ENCODE measurements at regions not wholly inside any gene's neighbourhood (a gene's known extent, or its start where the extent isn't known, plus 50 kb on each side); places are given as distances from the start of the nearest gene placed in this dataset.

DNA sequence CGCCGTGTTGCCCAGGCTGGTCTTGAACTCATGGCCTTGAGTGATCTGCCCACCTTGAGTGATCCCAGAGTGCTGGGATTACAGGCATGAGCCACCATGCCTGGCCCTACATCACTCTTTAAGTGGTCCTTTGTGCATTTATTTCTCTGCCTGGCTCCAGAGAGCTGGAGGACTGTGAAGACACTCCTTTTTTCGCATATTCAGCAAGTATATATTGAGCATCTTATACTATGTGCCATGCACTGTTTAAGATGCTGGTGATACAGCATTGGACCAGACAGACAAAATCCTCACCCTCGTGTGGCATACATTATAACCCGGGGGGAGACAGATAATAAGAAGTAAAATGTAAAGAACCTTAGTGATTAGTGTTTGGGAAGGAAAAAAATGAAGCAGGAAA lies 66.8 kb upstream of the NPAS1 start:
- H3K36me3 ChIP-seq (ENCODE audit: control insufficient read depth in 2 of 3, insufficient read depth in 3 of 3, low read length in 3 of 3): no peaks in the 10 kb centered on the region
- peak overlapping the region in 1 of 2 donors; percentile 2 for H3K27ac ChIP-seq (ENCODE audit: low read depth in 2 of 2, low read length in 2 of 2)
- TF ChIP-seq, protein P1, sequence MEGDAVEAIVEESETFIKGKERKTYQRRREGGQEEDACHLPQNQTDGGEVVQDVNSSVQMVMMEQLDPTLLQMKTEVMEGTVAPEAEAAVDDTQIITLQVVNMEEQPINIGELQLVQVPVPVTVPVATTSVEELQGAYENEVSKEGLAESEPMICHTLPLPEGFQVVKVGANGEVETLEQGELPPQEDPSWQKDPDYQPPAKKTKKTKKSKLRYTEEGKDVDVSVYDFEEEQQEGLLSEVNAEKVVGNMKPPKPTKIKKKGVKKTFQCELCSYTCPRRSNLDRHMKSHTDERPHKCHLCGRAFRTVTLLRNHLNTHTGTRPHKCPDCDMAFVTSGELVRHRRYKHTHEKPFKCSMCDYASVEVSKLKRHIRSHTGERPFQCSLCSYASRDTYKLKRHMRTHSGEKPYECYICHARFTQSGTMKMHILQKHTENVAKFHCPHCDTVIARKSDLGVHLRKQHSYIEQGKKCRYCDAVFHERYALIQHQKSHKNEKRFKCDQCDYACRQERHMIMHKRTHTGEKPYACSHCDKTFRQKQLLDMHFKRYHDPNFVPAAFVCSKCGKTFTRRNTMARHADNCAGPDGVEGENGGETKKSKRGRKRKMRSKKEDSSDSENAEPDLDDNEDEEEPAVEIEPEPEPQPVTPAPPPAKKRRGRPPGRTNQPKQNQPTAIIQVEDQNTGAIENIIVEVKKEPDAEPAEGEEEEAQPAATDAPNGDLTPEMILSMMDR (IDR thresholded peaks at IDR 0.05; ENCODE audit: borderline replicate concordance, extremely low read depth, insufficient read depth): no peak
- peaks cover 0 to 44% (median 24%) of the 10 kb centered on the region in 3 donors for H3K4me1 ChIP-seq (ENCODE audit: control insufficient read depth in 2 of 3, insufficient read depth in 2 of 3, low read depth in 1 of 3, low read length in 3 of 3)
- DNase-seq (no peak), FAIRE-seq (no peak)
- no peaks in the 10 kb centered on the region for H3K27me3 ChIP-seq (ENCODE audit: control insufficient read depth, insufficient read depth, low read length)
- intact Hi-C loops (cut with DNase I): no loop called here
- H3K9ac ChIP-seq (ENCODE audit: low read length in 3 of 3): no peak overlapping the region
- no peaks in the 10 kb centered on the region for H3K9me3 ChIP-seq (ENCODE audit: control insufficient read depth in 2 of 3, insufficient read depth in 1 of 3, low read length in 3 of 3)
- no peak overlapping the region for H3K4me3 ChIP-seq (ENCODE audit: low read length in 3 of 3)

DNA sequence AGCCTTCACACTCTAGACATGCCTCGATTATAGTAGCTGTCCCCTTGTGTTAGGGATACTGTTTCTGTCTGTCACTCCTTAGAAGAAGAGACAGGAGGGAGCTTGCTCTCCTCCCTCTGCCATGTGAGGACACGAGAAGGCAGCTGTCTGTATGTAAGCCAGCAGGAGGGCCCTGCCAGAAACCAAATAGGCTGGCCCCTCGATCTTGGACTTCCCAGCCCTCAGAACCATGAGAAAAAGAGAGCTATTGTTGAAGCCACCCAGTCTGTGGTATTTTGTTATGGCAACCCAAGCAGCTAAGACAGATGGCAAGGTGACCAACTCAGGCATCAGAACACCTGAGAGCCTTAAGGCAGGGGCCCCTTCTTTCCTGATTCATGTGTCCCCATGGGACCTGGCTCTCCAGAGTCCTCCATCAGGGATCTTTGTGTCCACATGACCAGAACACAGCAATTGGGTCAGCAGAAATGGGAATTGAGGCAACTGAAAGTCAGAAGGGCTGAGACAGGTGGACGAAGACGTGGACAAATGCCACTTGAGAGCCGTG lies 65.6 kb upstream of the NPAS1 start:
- H3K9me3 ChIP-seq (ENCODE audit: control insufficient read depth in 2 of 3, insufficient read depth in 1 of 3, low read length in 3 of 3): no peaks in the 10 kb centered on the region
- intact Hi-C loops (cut with DNase I): no loop called here
- no peak overlapping the region for H3K27ac ChIP-seq (ENCODE audit: low read depth in 2 of 2, low read length in 2 of 2)
- H3K4me1 ChIP-seq (ENCODE audit: control insufficient read depth in 2 of 3, insufficient read depth in 2 of 3, low read depth in 1 of 3, low read length in 3 of 3): peaks cover 0 to 47% (median 22%) of the 10 kb centered on the region in 3 donors
- TF ChIP-seq, protein P1 (IDR thresholded peaks at IDR 0.05; ENCODE audit: borderline replicate concordance, extremely low read depth, insufficient read depth): no peak
- H3K4me3 ChIP-seq (ENCODE audit: low read length in 3 of 3): no peak overlapping the region
- FAIRE-seq: no peak
- no peak for DNase-seq
- H3K9ac ChIP-seq (ENCODE audit: low read length in 3 of 3): no peak overlapping the region
- no peaks in the 10 kb centered on the region for H3K27me3 ChIP-seq (ENCODE audit: control insufficient read depth, insufficient read depth, low read length)
- no peaks in the 10 kb centered on the region for H3K36me3 ChIP-seq (ENCODE audit: control insufficient read depth in 2 of 3, insufficient read depth in 3 of 3, low read length in 3 of 3)

DNA sequence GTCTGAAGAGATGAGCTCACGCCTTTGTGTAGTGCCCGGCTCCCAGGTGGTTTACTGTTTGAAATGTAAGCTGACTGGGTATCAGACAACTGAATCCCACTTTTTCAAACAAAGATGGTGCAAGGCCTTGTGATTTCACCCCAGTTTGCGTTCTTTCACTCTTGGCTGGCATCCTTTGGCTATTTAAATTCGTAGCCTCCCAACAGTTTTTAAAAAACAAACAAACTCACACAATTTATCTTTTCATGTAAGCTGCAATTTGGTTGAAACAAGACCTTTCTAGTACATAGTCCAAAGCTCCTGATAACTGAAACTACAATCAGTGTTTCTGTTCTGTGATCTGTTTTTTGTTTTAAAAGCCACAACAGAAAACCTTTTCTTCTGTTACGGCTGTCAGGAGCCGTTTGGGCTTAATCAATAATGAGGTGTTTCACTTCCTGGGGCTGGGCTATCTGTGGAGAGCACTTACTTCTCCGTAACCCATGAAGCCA lies 65.1 kb upstream of the NPAS1 start:
- Histone ChIP-seq H3K9me3 (ENCODE audit: control insufficient read depth in 2 of 3, insufficient read depth in 1 of 3, low read length in 3 of 3) (no peaks in the 10 kb centered on the region), H3K4me1 (ENCODE audit: control insufficient read depth in 2 of 3, insufficient read depth in 2 of 3, low read depth in 1 of 3, low read length in 3 of 3) (peaks cover 0 to 47% (median 22%) of the 10 kb centered on the region in 3 donors), H3K4me3 (ENCODE audit: low read length in 3 of 3) (no peak overlapping the region), H3K9ac (ENCODE audit: low read length in 3 of 3) (no peak overlapping the region), H3K27me3 (ENCODE audit: control insufficient read depth, insufficient read depth, low read length) (no peaks in the 10 kb centered on the region), H3K27ac (ENCODE audit: low read depth in 2 of 2, low read length in 2 of 2) (no peak overlapping the region), H3K36me3 (ENCODE audit: control insufficient read depth in 2 of 3, insufficient read depth in 3 of 3, low read length in 3 of 3) (no peaks in the 10 kb centered on the region)
- no peak for DNase-seq
- TF ChIP-seq, protein P1 (IDR thresholded peaks at IDR 0.05; ENCODE audit: borderline replicate concordance, extremely low read depth, insufficient read depth): no peak
- intact Hi-C loops (cut with DNase I): no loop called here
- no peak for FAIRE-seq

All from kidney (tissue), 13 donors.